Testis (tissue), 2 donors: ENCODE measurements at regions not wholly inside any gene's neighbourhood (a gene's known extent, or its start where the extent isn't known, plus 50 kb on each side); places are given as distances from the start of the nearest gene placed in this dataset.

Experiments used
- DNase-seq: peaks from one replicate; pipeline ENCODE4 v3.0.0-alpha.2; 2019
- H3K27ac ChIP-seq, 2 donors: fragments of 200-600 bp; sonication (generic); one replicate each; pipeline ENCODE4 v1.5.1; 2019
- H3K27me3 ChIP-seq: fragments of 200-600 bp; sonication (generic); one replicate; pipeline ENCODE4 v1.5.1; 2019
- H3K36me3 ChIP-seq: fragments of 200-600 bp; sonication (generic); one replicate; pipeline ENCODE4 v1.5.1; 2017; ENCODE audit warnings: low read depth; ENCODE audit errors: missing control alignments
- H3K4me1 ChIP-seq: fragments of 200-600 bp; sonication (generic); one replicate; pipeline ENCODE4 v1.5.1; 2019
- H3K4me3 ChIP-seq, 2 donors: fragments of 200-600 bp; sonication (generic); one replicate each; pipeline ENCODE4 v1.5.1; 2017 to 2019
- H3K9me3 ChIP-seq: fragments of 200-600 bp; sonication (generic); one replicate; pipeline ENCODE4 v1.5.1; 2017
- POLR2A ChIP-seq: fragments of 450-650 bp; IDR thresholded peaks from one replicate; pipeline ENCODE4 v1.6.1; 2017; ENCODE audit warnings: antibody characterized with exemption, mild to moderate bottlenecking, moderate library complexity
- WGBS, 2 donors: methylation state at CpG; one replicate each; pipeline ENCODE4 v1.1.5; 2018; 5-methylcytosine and 5-hydroxymethylcytosine counted together
- intact Hi-C: fragments of 100-400 bp; cut with DNase I; formaldehyde crosslinking; loops from one replicate; pipeline ENCODE4 v1.15.1; 2023; ENCODE audit warnings: low total_unique reads
- TF ChIP-seq, protein P1 (sequence below), 3 experiments: fragments of 450-650 bp in 2 of 3; fragments of 200-600 bp in 1 of 3; sonication (generic) in 1 of 3; IDR thresholded peaks; one replicate each; pipeline ENCODE4 v1.5.1; 2016 to 2019; ENCODE audit warnings: antibody characterized with exemption in 3 of 3, mild to moderate bottlenecking in 2 of 3, moderate library complexity in 1 of 3

- no peaks in the 10 kb centered on the region for H3K27me3 ChIP-seq
- intact Hi-C loops, result no loop called here
- WGBS, 2 donors, result 80% methylated on average over 3 of the region's 3 CpGs
- no peaks in the 10 kb centered on the region for H3K9me3 ChIP-seq
- no peak for DNase-seq
- no peak overlapping the region for H3K4me3 ChIP-seq
- peaks cover 6% of the 10 kb centered on the region for H3K4me1 ChIP-seq
- TF ChIP-seq POLR2A, result no peak
- no peaks in the 10 kb centered on the region for H3K36me3 ChIP-seq
- H3K27ac ChIP-seq, result no peak overlapping the region
Observed at GRCh38 chr21:41676198-41676597, 90.7 kb downstream of the RIPK4 start.

GRCh38 chr21:41675574-41675973 is 91.3 kb downstream of the RIPK4 start:
- DNase-seq, result no peak
- H3K4me1 ChIP-seq, result peaks cover 6% of the 10 kb centered on the region
- H3K9me3 ChIP-seq, result no peaks in the 10 kb centered on the region
- TF ChIP-seq, protein P1, sequence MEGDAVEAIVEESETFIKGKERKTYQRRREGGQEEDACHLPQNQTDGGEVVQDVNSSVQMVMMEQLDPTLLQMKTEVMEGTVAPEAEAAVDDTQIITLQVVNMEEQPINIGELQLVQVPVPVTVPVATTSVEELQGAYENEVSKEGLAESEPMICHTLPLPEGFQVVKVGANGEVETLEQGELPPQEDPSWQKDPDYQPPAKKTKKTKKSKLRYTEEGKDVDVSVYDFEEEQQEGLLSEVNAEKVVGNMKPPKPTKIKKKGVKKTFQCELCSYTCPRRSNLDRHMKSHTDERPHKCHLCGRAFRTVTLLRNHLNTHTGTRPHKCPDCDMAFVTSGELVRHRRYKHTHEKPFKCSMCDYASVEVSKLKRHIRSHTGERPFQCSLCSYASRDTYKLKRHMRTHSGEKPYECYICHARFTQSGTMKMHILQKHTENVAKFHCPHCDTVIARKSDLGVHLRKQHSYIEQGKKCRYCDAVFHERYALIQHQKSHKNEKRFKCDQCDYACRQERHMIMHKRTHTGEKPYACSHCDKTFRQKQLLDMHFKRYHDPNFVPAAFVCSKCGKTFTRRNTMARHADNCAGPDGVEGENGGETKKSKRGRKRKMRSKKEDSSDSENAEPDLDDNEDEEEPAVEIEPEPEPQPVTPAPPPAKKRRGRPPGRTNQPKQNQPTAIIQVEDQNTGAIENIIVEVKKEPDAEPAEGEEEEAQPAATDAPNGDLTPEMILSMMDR (IDR thresholded peaks at IDR 0.05), result no peak
- no peak for TF ChIP-seq POLR2A
- H3K36me3 ChIP-seq, result no peaks in the 10 kb centered on the region
- 67 to 73% methylated on average over 6 of the region's 6 CpGs for WGBS, 2 donors
- intact Hi-C loops, result no loop called here
- H3K4me3 ChIP-seq, result no peak overlapping the region
- H3K27ac ChIP-seq, result no peak overlapping the region
- no peaks in the 10 kb centered on the region for H3K27me3 ChIP-seq

GRCh38 chr21:41674402-41674801 is 92.5 kb downstream of the RIPK4 start:
- no peak overlapping the region for H3K27ac ChIP-seq
- peaks cover 6% of the 10 kb centered on the region for H3K4me1 ChIP-seq
- no peaks in the 10 kb centered on the region for H3K36me3 ChIP-seq
- no peaks in the 10 kb centered on the region for H3K9me3 ChIP-seq
- TF ChIP-seq, protein P1 (IDR thresholded peaks at IDR 0.05), result no peak
- no peak for TF ChIP-seq POLR2A
- H3K27me3 ChIP-seq, result no peaks in the 10 kb centered on the region
- WGBS, 2 donors, result 89 to 92% methylated on average over 6 of the region's 6 CpGs
- intact Hi-C loops, result no loop called here
- no peak overlapping the region for H3K4me3 ChIP-seq
- no peak for DNase-seq

GRCh38 chr21:41673596-41674335 is 93.1 kb downstream of the RIPK4 start:
- DNase-seq, result no peak
- intact Hi-C loops, result no loop called here
- H3K4me1 ChIP-seq, result peaks cover 6% of the 10 kb centered on the region
- no peaks in the 10 kb centered on the region for H3K27me3 ChIP-seq
- no peak for TF ChIP-seq POLR2A
- TF ChIP-seq, protein P1 (IDR thresholded peaks at IDR 0.05), result no peak
- H3K4me3 ChIP-seq, result no peak overlapping the region
- no peak overlapping the region for H3K27ac ChIP-seq
- no peaks in the 10 kb centered on the region for H3K9me3 ChIP-seq
- no peaks in the 10 kb centered on the region for H3K36me3 ChIP-seq
- WGBS, 2 donors, result 61 to 77% methylated on average over 12 to 13 of the region's 13 CpGs

GRCh38 chr21:41673071-41673470 is 93.8 kb downstream of the RIPK4 start:
- no peak overlapping the region for H3K4me3 ChIP-seq
- WGBS, 2 donors, result 80 to 94% methylated on average over 16 to 18 of the region's 18 CpGs
- H3K27ac ChIP-seq, result no peak overlapping the region
- TF ChIP-seq POLR2A, result no peak
- TF ChIP-seq, protein P1 (IDR thresholded peaks at IDR 0.05), result no peak
- no peaks in the 10 kb centered on the region for H3K9me3 ChIP-seq
- intact Hi-C loops, result no loop called here
- H3K4me1 ChIP-seq, result peaks cover under 1% of the 10 kb centered on the region
- no peaks in the 10 kb centered on the region for H3K27me3 ChIP-seq
- no peak for DNase-seq
- no peaks in the 10 kb centered on the region for H3K36me3 ChIP-seq
